Small intestine (tissue), 7 donors: ENCODE measurements at regions not wholly inside any gene's neighbourhood (a gene's known extent, or its start where the extent isn't known, plus 50 kb on each side); places are given as distances from the start of the nearest gene placed in this dataset.

Experiments used
- DNase-seq, 2 donors: peaks; one replicate each; pipeline versions ENCODE4 v3.0.0 to v3.0.0-alpha.2; 2013
- FAIRE-seq: peaks from 2 replicates; lab custom pipeline; 2012; peaks lifted over from hg19 to GRCh38; lab: Jason Lieb, UNC
- H3K27ac ChIP-seq, 3 donors: one replicate each; pipeline ENCODE4 v1.5.1; 2013; ENCODE audit warnings: low read length in 2 of 3, mild to moderate bottlenecking in 2 of 3, control low read depth in 1 of 3, inconsistent platforms in 1 of 3, low read depth in 1 of 3, moderate library complexity in 1 of 3
- H3K27me3 ChIP-seq, 3 donors: one replicate each; pipeline ENCODE4 v1.6.1; 2013; ENCODE audit warnings: low read length in 3 of 3, inconsistent platforms in 1 of 3; ENCODE audit not compliant: control insufficient read depth in 3 of 3, insufficient read depth in 3 of 3
- H3K36me3 ChIP-seq, 3 donors: one replicate each; pipeline ENCODE4 v1.6.1; 2013; ENCODE audit warnings: low read length in 3 of 3, inconsistent platforms in 1 of 3, low read depth in 1 of 3, mild to moderate bottlenecking in 1 of 3, moderate library complexity in 1 of 3; ENCODE audit not compliant: control insufficient read depth in 3 of 3, insufficient read depth in 2 of 3
- H3K4me1 ChIP-seq, 3 donors: one replicate each; pipeline ENCODE4 v1.6.1; 2013; ENCODE audit warnings: low read length in 2 of 3, inconsistent platforms in 1 of 3, low read depth in 1 of 3, mild to moderate bottlenecking in 1 of 3, moderate library complexity in 1 of 3; ENCODE audit not compliant: control insufficient read depth in 3 of 3, insufficient read depth in 2 of 3
- H3K4me3 ChIP-seq, 3 donors: one replicate each; pipeline ENCODE4 v1.5.1; 2013; ENCODE audit warnings: low read length in 3 of 3, control low read depth in 1 of 3, inconsistent platforms in 1 of 3, low read depth in 1 of 3, mild to moderate bottlenecking in 1 of 3, moderate library complexity in 1 of 3
- H3K9me3 ChIP-seq, 2 donors: one replicate each; pipeline ENCODE4 v1.6.1; 2013; ENCODE audit warnings: low read depth in 1 of 2, low read length in 1 of 2; ENCODE audit not compliant: control insufficient read depth in 2 of 2, insufficient read depth in 1 of 2
- WGBS, 3 donors: extraction: QIAGEN DNeasy Blood & Tissue Kit; methylation state at CpG; one replicate each; pipeline ENCODE4 v1.1.7; 2013; 5-methylcytosine and 5-hydroxymethylcytosine counted together
- donor health status: healthy with polysubstance abuse.
- donor health status: control.
- donor health status: control.
- donor health status: Bipolar disorder and iron deficiency.
- donor health status: healthy.

GRCh38 chr4:116866106-116866505, 219.3 kb downstream of the TRAM1L1 start:
- no peak overlapping the region for H3K4me3 ChIP-seq
- no peaks in the 10 kb centered on the region for H3K36me3 ChIP-seq
- H3K27ac ChIP-seq: no peak overlapping the region
- FAIRE-seq (no peak), DNase-seq (no peak)
- 82 to 88% (median 85%) methylated on average over 2 of the region's 2 CpGs for WGBS, 3 donors
- no peaks in the 10 kb centered on the region for H3K27me3 ChIP-seq
- H3K4me1 ChIP-seq: no peaks in the 10 kb centered on the region
- H3K9me3 ChIP-seq: no peaks in the 10 kb centered on the region

GRCh38 chr4:116862592-116862991, 222.8 kb downstream of the TRAM1L1 start:
- no peaks in the 10 kb centered on the region for H3K36me3 ChIP-seq
- DNase-seq (peak in 1 of 2 donors; percentile 18), FAIRE-seq (no peak)
- 21 to 50% (median 22%) methylated on average over 1 of the region's 1 CpG for WGBS, 3 donors
- no peak overlapping the region for H3K4me3 ChIP-seq
- H3K27ac ChIP-seq: no peak overlapping the region
- no peaks in the 10 kb centered on the region for H3K9me3 ChIP-seq
- no peaks in the 10 kb centered on the region for H3K4me1 ChIP-seq
- H3K27me3 ChIP-seq: no peaks in the 10 kb centered on the region

DNA sequence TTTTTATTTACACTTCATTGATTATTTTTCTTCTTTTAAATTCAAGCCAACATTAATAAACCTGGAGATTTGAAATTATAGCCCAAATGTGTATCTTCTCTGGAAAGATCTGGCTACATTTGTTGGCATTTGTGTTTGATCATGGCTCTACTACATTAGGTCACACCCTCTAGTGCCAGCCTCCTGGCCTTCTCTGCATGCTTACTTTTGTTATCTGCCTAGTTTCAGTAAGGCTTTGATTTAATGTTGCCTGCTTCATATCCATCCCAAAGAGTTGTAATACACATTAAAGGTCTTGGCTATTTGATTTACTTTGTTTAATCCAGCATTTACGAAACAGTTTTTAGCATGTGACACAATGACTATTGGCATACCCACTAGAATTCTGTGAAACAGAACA, 224.5 kb downstream of the TRAM1L1 start:
- H3K9me3 ChIP-seq: no peaks in the 10 kb centered on the region
- H3K27ac ChIP-seq: no peak overlapping the region
- H3K27me3 ChIP-seq: no peaks in the 10 kb centered on the region
- H3K4me3 ChIP-seq: no peak overlapping the region
- H3K4me1 ChIP-seq: no peaks in the 10 kb centered on the region
- 86 to 90% (median 87%) methylated on average over 1 of the region's 1 CpG for WGBS, 3 donors
- DNase-seq: no peak
- FAIRE-seq: no peak
- H3K36me3 ChIP-seq: no peaks in the 10 kb centered on the region

DNA sequence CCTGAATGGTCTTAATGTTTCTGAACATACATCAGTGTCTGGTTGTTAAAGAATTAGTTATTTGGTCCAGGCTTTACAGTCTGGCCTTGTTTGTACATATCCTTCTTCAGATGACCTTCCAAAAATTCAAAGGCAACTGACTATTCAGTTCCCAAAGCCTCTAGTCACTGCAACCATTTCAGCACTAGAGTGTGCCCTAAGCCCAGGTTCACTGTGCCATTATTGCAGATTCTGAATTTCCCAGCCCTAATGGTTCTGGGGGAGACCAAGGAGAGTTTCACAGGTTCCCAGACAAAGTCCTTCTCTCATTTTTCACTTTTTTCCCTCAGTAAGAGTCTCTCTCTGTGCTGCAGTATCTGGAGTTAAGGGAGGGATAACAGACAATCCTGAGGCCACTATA, 235.8 kb downstream of the TRAM1L1 start:
- Histone ChIP-seq H3K4me3 (no peak overlapping the region), H3K9me3 (no peaks in the 10 kb centered on the region), H3K36me3 (no peaks in the 10 kb centered on the region), H3K27me3 (no peaks in the 10 kb centered on the region), H3K27ac (no peak overlapping the region), H3K4me1 (no peaks in the 10 kb centered on the region)
- no peak for FAIRE-seq
- DNase-seq: no peak

GRCh38 chr4:116847616-116848015, 237.8 kb downstream of the TRAM1L1 start:
- DNase-seq: no peak
- 74 to 80% (median 77%) methylated on average over 2 of the region's 2 CpGs for WGBS, 3 donors
- Histone ChIP-seq H3K27ac (no peak overlapping the region), H3K4me3 (no peak overlapping the region), H3K36me3 (no peaks in the 10 kb centered on the region), H3K9me3 (no peaks in the 10 kb centered on the region), H3K4me1 (no peaks in the 10 kb centered on the region), H3K27me3 (no peaks in the 10 kb centered on the region)
- FAIRE-seq: no peak

GRCh38 chr4:116839826-116840225, 245.6 kb downstream of the TRAM1L1 start:
- no peak overlapping the region for H3K27ac ChIP-seq
- no peaks in the 10 kb centered on the region for H3K27me3 ChIP-seq
- DNase-seq: no peak
- H3K4me1 ChIP-seq: no peaks in the 10 kb centered on the region
- WGBS, 3 donors: 76 to 85% (median 78%) methylated on average over 5 of the region's 5 CpGs
- FAIRE-seq: no peak
- no peaks in the 10 kb centered on the region for H3K9me3 ChIP-seq
- no peaks in the 10 kb centered on the region for H3K36me3 ChIP-seq
- no peak overlapping the region for H3K4me3 ChIP-seq

DNA sequence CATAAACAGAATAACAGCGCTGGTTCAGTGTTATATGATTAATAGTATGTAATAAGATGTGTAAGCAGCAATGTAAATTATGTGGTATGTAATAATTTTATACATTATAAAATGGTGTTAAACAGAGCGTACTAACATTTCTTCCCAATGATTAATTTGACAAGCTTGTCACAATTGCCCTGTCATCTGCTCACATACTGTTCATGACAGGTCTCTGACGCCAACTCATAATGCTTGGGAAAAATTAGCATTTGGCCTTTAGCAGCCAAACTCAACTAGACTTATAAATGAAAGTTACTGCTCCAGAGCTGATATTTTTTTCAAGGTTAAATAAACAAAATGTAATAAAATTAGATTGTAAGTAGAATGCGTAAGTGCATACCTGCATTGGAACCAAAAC, 246.8 kb downstream of the TRAM1L1 start:
- H3K4me1 ChIP-seq: no peaks in the 10 kb centered on the region
- H3K27ac ChIP-seq: no peak overlapping the region
- H3K27me3 ChIP-seq: no peaks in the 10 kb centered on the region
- H3K4me3 ChIP-seq: no peak overlapping the region
- no peaks in the 10 kb centered on the region for H3K36me3 ChIP-seq
- 66 to 69% (median 68%) methylated on average over 4 of the region's 4 CpGs for WGBS, 3 donors
- DNase-seq: no peak
- no peaks in the 10 kb centered on the region for H3K9me3 ChIP-seq
- FAIRE-seq: no peak

- Histone ChIP-seq H3K27me3 (no peaks in the 10 kb centered on the region), H3K4me3 (no peak overlapping the region), H3K9me3 (no peaks in the 10 kb centered on the region), H3K27ac (no peak overlapping the region), H3K4me1 (no peaks in the 10 kb centered on the region), H3K36me3 (no peaks in the 10 kb centered on the region)
- FAIRE-seq (no peak), DNase-seq (no peak)
- WGBS, 3 donors: 53 to 77% (median 57%) methylated on average over 5 of the region's 5 CpGs
Measured at GRCh38 chr4:116829187-116829586, 256.2 kb downstream of the TRAM1L1 start.

DNA sequence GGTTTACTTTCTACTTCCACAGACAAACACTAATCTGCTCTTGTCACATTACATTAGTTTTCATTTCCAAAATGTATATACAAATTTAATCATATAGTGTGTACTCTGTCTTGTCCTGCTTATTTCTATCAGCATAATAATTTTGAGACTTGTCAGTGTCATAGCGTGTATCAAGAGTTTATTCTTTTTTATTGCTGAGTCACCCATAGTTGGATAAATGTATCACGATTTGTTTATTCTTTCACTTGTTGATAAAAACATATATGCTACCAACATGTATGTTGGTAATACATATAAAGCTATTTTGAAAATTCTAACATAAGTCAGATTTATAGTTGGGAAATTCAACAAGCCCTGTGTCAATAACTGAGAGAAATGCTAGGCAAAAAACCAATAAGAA, 261.2 kb downstream of the TRAM1L1 start:
- Histone ChIP-seq H3K36me3 (no peaks in the 10 kb centered on the region), H3K9me3 (no peaks in the 10 kb centered on the region), H3K4me3 (no peak overlapping the region), H3K4me1 (no peaks in the 10 kb centered on the region), H3K27ac (no peak overlapping the region), H3K27me3 (no peaks in the 10 kb centered on the region)
- DNase-seq: no peak
- WGBS, 3 donors: 77 to 85% (median 83%) methylated on average over 2 of the region's 2 CpGs
- no peak for FAIRE-seq
